ENCODE measurements at regions not wholly inside any gene's neighbourhood (a gene's known extent, or its start where the extent isn't known, plus 50 kb on each side); places are given as distances from the start of the nearest gene placed in this dataset.

GRCh38 chr2:60621688-60622429 lies 68.4 kb upstream of the BCL11A start:
- TF ChIP-seq EZH2 (IDR thresholded peaks at IDR 0.05; ENCODE audit: low read depth, unreplicated experiment) (no peak), CTCF (conservative IDR thresholded peaks at IDR 0.05; ENCODE audit: low read depth in 2 of 2) (no peak), EZH2phosphoT487 (IDR thresholded peaks at IDR 0.05; ENCODE audit: unreplicated experiment) (no peak), POLR2AphosphoS5 (IDR thresholded peaks at IDR 0.05; ENCODE audit: low read depth) (no peak), CREB1 (CRISPR knock-in tag; IDR thresholded peaks at IDR 0.05; ENCODE audit: low read depth) (no peak), JUNB (IDR thresholded peaks at IDR 0.05; ENCODE audit: unreplicated experiment) (no peak), REST (IDR thresholded peaks at IDR 0.05; ENCODE audit: unreplicated experiment) (no peak)
